HEK293T (cell line): ENCODE measurements at regions not wholly inside any gene's neighbourhood (a gene's known extent, or its start where the extent isn't known, plus 50 kb on each side); places are given as distances from the start of the nearest gene placed in this dataset.

Experiments
- CTCF ChIA-PET: fragments of 350-600 bp; formaldehyde crosslinking; extraction: SDS; loops from one replicate; lab custom pipeline; 2021; ENCODE audit warnings: antibody characterized with exemption, inconsistent platforms; lab: Yijun Ruan, JAX
- POLR2A ChIA-PET: fragments of 350-600 bp; formaldehyde crosslinking; extraction: SDS; loops from one replicate; lab custom pipeline; 2020; ENCODE audit warnings: antibody characterized with exemption, inconsistent platforms; lab: Yijun Ruan, JAX
- DNase-seq: peaks from one replicate; pipeline ENCODE4 v3.0.0; 2012; ENCODE audit warnings: mixed read lengths; ENCODE audit errors: extremely low spot score
- ARNT ChIP-seq: fragments of 450-650 bp; IDR thresholded peaks from 2 replicates; pipeline ENCODE4 v1.6.1; 2017; ENCODE audit warnings: mild to moderate bottlenecking
- BHLHE40 ChIP-seq: fragments of 450-650 bp; IDR thresholded peaks from 2 replicates; pipeline ENCODE4 v1.6.1; 2016; ENCODE audit warnings: mild to moderate bottlenecking, moderate library complexity, borderline replicate concordance
- CTBP1 ChIP-seq: fragments of 450-650 bp; IDR thresholded peaks from 2 replicates; pipeline ENCODE4 v1.6.1; 2016; ENCODE audit warnings: borderline replicate concordance
- ELF4 ChIP-seq: fragments of 450-650 bp; IDR thresholded peaks from 2 replicates; pipeline ENCODE4 v1.6.1; 2017; ENCODE audit warnings: antibody characterized with exemption
- FOXA1 ChIP-seq: fragments of 450-650 bp; IDR thresholded peaks from 2 replicates; pipeline ENCODE4 v1.6.1; 2016; ENCODE audit warnings: mild to moderate bottlenecking
- FOXM1 ChIP-seq: fragments of 450-650 bp; IDR thresholded peaks from 2 replicates; pipeline ENCODE4 v1.6.1; 2017; ENCODE audit warnings: mild to moderate bottlenecking, borderline replicate concordance
- HDGF ChIP-seq: fragments of 450-650 bp; IDR thresholded peaks from 2 replicates; pipeline ENCODE4 v1.6.1; 2017; ENCODE audit warnings: antibody characterized with exemption, borderline replicate concordance
- L3MBTL2 ChIP-seq: fragments of 450-650 bp; conservative IDR thresholded peaks from 2 replicates; pipeline ENCODE4 v1.6.1; 2016; ENCODE audit warnings: mild to moderate bottlenecking
- LEF1 ChIP-seq: fragments of 450-650 bp; IDR thresholded peaks from 2 replicates; pipeline ENCODE4 v1.6.1; 2017; ENCODE audit warnings: mild to moderate bottlenecking, borderline replicate concordance
- NFRKB ChIP-seq: fragments of 450-650 bp; IDR thresholded peaks from 2 replicates; pipeline ENCODE4 v1.6.1; 2016; ENCODE audit warnings: mild to moderate bottlenecking, moderate library complexity
- SP1 ChIP-seq: fragments of 450-650 bp; IDR thresholded peaks from 2 replicates; pipeline ENCODE4 v1.6.1; 2017
- SUZ12 ChIP-seq: fragments of 450-650 bp; IDR thresholded peaks from 2 replicates; pipeline ENCODE4 v1.6.1; 2016; ENCODE audit warnings: mild to moderate bottlenecking
- TARDBP ChIP-seq: fragments of 450-650 bp; IDR thresholded peaks from 2 replicates; pipeline ENCODE4 v1.6.1; 2016
- ZNF384 ChIP-seq: fragments of 450-650 bp; IDR thresholded peaks from 2 replicates; pipeline ENCODE4 v1.6.1; 2016
- TF ChIP-seq, protein P1 (sequence below): fragments of 450-650 bp; IDR thresholded peaks from 2 replicates; pipeline ENCODE4 v1.6.1; 2016

- ChIA-PET CTCF (no interaction called here), POLR2A (no interaction called here)
- TF ChIP-seq CTBP1: no peak
- no peak for TF ChIP-seq FOXM1
- no peak for TF ChIP-seq ZNF384
- TF ChIP-seq TARDBP: no peak
- TF ChIP-seq L3MBTL2: no peak
- TF ChIP-seq, protein P1, sequence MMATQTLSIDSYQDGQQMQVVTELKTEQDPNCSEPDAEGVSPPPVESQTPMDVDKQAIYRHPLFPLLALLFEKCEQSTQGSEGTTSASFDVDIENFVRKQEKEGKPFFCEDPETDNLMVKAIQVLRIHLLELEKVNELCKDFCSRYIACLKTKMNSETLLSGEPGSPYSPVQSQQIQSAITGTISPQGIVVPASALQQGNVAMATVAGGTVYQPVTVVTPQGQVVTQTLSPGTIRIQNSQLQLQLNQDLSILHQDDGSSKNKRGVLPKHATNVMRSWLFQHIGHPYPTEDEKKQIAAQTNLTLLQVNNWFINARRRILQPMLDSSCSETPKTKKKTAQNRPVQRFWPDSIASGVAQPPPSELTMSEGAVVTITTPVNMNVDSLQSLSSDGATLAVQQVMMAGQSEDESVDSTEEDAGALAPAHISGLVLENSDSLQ: no peak
- TF ChIP-seq HDGF: no peak
- DNase-seq: no peak
Observed at GRCh38 chr14:66056268-66056907, 429.8 kb upstream of the CCDC196 start.

GRCh38 chr14:66056926-66057552 is 429.1 kb upstream of the CCDC196 start:
- DNase-seq: no peak
- ChIA-PET POLR2A (no interaction called here), CTCF (interaction anchor here (0.6 kb wide), 1 partner anchor 89 kb away, joined by 3 read pairs; no protein-coding TSS in a partner anchor)
- TF ChIP-seq FOXA1 (no peak), BHLHE40 (no peak), NFRKB (no peak), HDGF (no peak), ZNF384 (no peak)
- TF ChIP-seq, protein P1: no peak

DNA sequence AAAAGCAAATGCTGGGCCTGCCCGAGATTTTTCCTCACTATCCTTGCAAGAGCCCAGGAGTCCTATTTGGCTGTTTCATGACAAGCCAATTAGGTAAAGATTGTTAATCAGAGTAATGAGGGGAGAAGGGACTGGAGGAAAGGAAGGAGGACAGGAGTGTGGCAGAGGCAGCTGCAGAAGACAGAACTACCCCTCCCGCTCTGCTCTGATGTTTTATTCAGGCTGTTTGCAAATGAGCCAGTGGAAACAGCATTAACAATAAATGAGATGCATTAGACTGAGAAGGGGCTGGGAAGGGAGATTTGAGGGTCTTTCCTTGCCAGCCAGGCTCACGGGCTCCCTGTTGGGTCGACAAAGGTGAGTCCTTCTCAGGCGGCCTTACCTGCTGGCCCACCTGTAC is 421.0 kb upstream of the CCDC196 start:
- DNase-seq: no peak
- ChIA-PET POLR2A (no interaction called here), CTCF (no interaction called here)
- TF ChIP-seq SUZ12 (no peak), ELF4 (no peak), L3MBTL2 (no peak), LEF1 (no peak), FOXA1 (no peak), ARNT (no peak), FOXM1 (no peak), ZNF384 (no peak), TARDBP (no peak), HDGF (no peak)
- TF ChIP-seq, protein P1: no peak

- DNase-seq: no peak
- CTCF ChIA-PET: interaction anchor here (1.4 kb wide), 1 partner anchor 107 kb away, joined by 3 read pairs; no protein-coding TSS in a partner anchor
Observed at GRCh38 chr14:66066981-66067776, 419.0 kb upstream of the CCDC196 start.

GRCh38 chr14:66069036-66069435 is 417.1 kb upstream of the CCDC196 start:
- TF ChIP-seq SP1: no peak
- TF ChIP-seq CTBP1: no peak
- no peak for TF ChIP-seq NFRKB
- POLR2A ChIA-PET: no interaction called here
- CTCF ChIA-PET: interaction anchor here (0.8 kb wide), 2 partner anchors 109 to 654 kb away, joined by 3 read pairs; no protein-coding TSS in a partner anchor
- no peak for DNase-seq

More at GRCh38 chr14:66066981-66067776, 419.0 kb upstream of the CCDC196 start:
- POLR2A ChIA-PET: no interaction called here
- TF ChIP-seq FOXM1: no peak
- TF ChIP-seq CTBP1: no peak
- no peak for TF ChIP-seq TARDBP

DNA sequence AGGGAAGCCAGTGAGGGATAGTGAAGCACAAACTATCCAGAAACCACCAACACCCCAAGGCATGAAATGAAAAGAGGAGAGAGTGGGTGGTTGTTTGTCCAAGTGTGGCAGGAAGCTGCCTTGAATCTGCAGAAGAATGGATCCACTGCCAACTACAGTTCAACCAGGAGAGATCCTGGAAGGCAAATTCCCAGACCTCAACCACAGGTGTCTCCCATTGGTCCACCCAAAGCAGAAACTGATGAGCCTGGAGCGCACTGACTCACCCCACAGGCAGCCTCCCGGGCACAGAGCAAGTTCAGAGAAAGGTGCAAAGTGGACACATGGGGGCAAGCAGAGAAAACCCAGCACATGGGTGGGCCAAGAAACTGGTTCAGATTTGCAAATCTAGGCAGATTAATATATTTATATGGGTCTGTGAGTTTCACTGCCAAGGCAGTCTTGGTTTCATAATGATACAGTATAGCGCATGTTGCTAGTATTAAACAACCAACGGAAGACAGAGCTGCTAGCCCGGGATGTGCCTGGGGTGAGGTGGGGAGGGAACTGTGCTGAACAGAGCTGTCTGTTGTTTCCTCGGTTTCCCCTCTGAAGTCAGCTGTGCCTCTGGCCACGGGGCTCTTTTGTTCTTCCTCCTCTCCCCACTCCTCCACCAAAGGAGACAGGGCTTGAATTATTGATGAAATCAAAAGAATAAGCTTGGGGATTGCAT is 416.2 kb upstream of the CCDC196 start:
- no peak for DNase-seq
- TF ChIP-seq ARNT (no peak), TARDBP (no peak), CTBP1 (no peak), LEF1 (no peak)
- ChIA-PET POLR2A (no interaction called here), CTCF (interaction anchor here (0.9 to 2.6 kb wide), 5 partner anchors 104 to 906 kb away, joined by 3 to 15 read pairs (median 3); no protein-coding TSS in a partner anchor)
